Adrenal gland (tissue), 9 donors: ENCODE measurements at regions not wholly inside any gene's neighbourhood (a gene's known extent, or its start where the extent isn't known, plus 50 kb on each side); places are given as distances from the start of the nearest gene placed in this dataset.

Experiments used
- DNase-seq, 7 donors: peaks; one replicate each; pipeline ENCODE4 v3.0.0-alpha.2; 2019 to 2020
- H3K27ac ChIP-seq, 5 donors: fragments of 200-600 bp; sonication (generic) in 4 of 5; 1 replicate in 3 of 5; 2 replicates in 2 of 5; pipeline versions ENCODE4 v1.5.1 to v1.8.0; 2016 to 2020; ENCODE audit warnings: mild to moderate bottlenecking in 1 of 5
- H3K27me3 ChIP-seq: fragments of 200-600 bp; 2 replicates; pipeline ENCODE4 v1.8.0; 2021
- H3K36me3 ChIP-seq, 2 donors: fragments of 200-600 bp; replicated peaks in 1 of 2; 1 replicate in 1 of 2; 2 replicates in 1 of 2; pipeline versions ENCODE4 v1.5.1 to v1.8.0; 2018 to 2022
- H3K4me1 ChIP-seq, 2 donors: fragments of 200-600 bp; replicated peaks in 1 of 2; 1 replicate in 1 of 2; 2 replicates in 1 of 2; pipeline versions ENCODE4 v1.5.1 to v1.8.0; 2018 to 2021
- H3K4me3 ChIP-seq, 4 donors: fragments of 200-600 bp; sonication (generic) in 3 of 4; one replicate each; pipeline ENCODE4 v1.5.1; 2016 to 2018
- H3K9me3 ChIP-seq, 3 donors: fragments of 200-600 bp; sonication (generic) in 1 of 3; replicated peaks in 1 of 3; 1 replicate in 2 of 3; 2 replicates in 1 of 3; pipeline versions ENCODE4 v1.5.1 to v1.8.0; 2016 to 2021
- CTCF ChIP-seq, 6 experiments: fragments of 450-650 bp in 4 of 6; fragments of 200-600 bp in 2 of 6; sonication (generic) in 1 of 6; IDR thresholded peaks; 1 replicate in 5 of 6; 2 replicates in 1 of 6; pipeline versions ENCODE4 v1.5.1 to v1.8.0; 2016 to 2021; ENCODE audit warnings: antibody characterized with exemption in 6 of 6, mild to moderate bottlenecking in 2 of 6, moderate library complexity in 1 of 6
- POLR2A ChIP-seq, 2 donors: fragments of 450-650 bp; IDR thresholded peaks; one replicate each; pipeline ENCODE4 v1.6.1; 2017; ENCODE audit warnings: antibody characterized with exemption in 2 of 2, mild to moderate bottlenecking in 2 of 2, moderate library complexity in 1 of 2
- WGBS, 4 donors: extraction: QIAGEN DNeasy Blood & Tissue Kit in 2 of 4; methylation state at CpG; one replicate each; pipeline versions ENCODE4 v1.1.5 to v1.1.7; 2013 to 2017; 5-methylcytosine and 5-hydroxymethylcytosine counted together
- intact Hi-C, 2 donors: fragments of 100-400 bp; cut with DNase I; formaldehyde crosslinking; loops; one replicate each; pipeline versions ENCODE4 v1.14.1 to v1.15.0; 2022 to 2023
- donor health status: healthy with polysubstance abuse.
- donor health status: Bipolar disorder and iron deficiency.
- donor health status: DM: yes; HTN: yes; CAD: no.
- donor health status: DM: no; HTN: no; CAD: no.
- donor health status: DM: no; HTN: no; CAD: no.

- intact Hi-C loops: no loop called here
- Histone ChIP-seq H3K36me3 (no peaks in the 10 kb centered on the region), H3K27ac (no peak overlapping the region), H3K4me1 (no peaks in the 10 kb centered on the region), H3K9me3 (no peaks in the 10 kb centered on the region), H3K4me3 (no peak overlapping the region), H3K27me3 (no peaks in the 10 kb centered on the region)
- TF ChIP-seq CTCF (IDR thresholded peaks at IDR 0.05) (no peak), POLR2A (IDR thresholded peaks at IDR 0.05) (no peak)
- DNase-seq: no peak
- 78 to 94% (median 89%) methylated on average over 1 of the region's 1 CpG for WGBS, 4 donors
Observed at GRCh38 chr13:79907527-79907926, 426.6 kb downstream of the NDFIP2 start.

- intact Hi-C loops: no loop called here
Observed at GRCh38 chr13:79906345-79906744, 425.4 kb downstream of the NDFIP2 start.

GRCh38 chr13:79905018-79905417, 424.1 kb downstream of the NDFIP2 start:
- no peak for DNase-seq
- H3K36me3 ChIP-seq: no peaks in the 10 kb centered on the region
- H3K4me3 ChIP-seq: no peak overlapping the region
- no peaks in the 10 kb centered on the region for H3K9me3 ChIP-seq
- TF ChIP-seq POLR2A (IDR thresholded peaks at IDR 0.05) (no peak), CTCF (IDR thresholded peaks at IDR 0.05) (no peak)
- H3K4me1 ChIP-seq: no peaks in the 10 kb centered on the region
- H3K27ac ChIP-seq: no peak overlapping the region
- H3K27me3 ChIP-seq: no peaks in the 10 kb centered on the region
- intact Hi-C loops: no loop called here
- WGBS, 4 donors: 41 to 66% (median 58%) methylated on average over 2 of the region's 2 CpGs

More at GRCh38 chr13:79906345-79906744, 425.4 kb downstream of the NDFIP2 start:
- Histone ChIP-seq H3K9me3 (no peaks in the 10 kb centered on the region), H3K27ac (no peak overlapping the region), H3K36me3 (no peaks in the 10 kb centered on the region), H3K4me1 (no peaks in the 10 kb centered on the region), H3K4me3 (no peak overlapping the region), H3K27me3 (no peaks in the 10 kb centered on the region)
- whole genome bisulfite sequencing, 4 donors: 62 to 71% (median 68%) methylated on average over 3 of the region's 3 CpGs
- no peak for DNase-seq
- TF ChIP-seq POLR2A (IDR thresholded peaks at IDR 0.05) (no peak), CTCF (IDR thresholded peaks at IDR 0.05) (no peak)

GRCh38 chr13:79904581-79904980, 423.6 kb downstream of the NDFIP2 start:
- no peak for DNase-seq
- no peak overlapping the region for H3K27ac ChIP-seq
- no peaks in the 10 kb centered on the region for H3K27me3 ChIP-seq
- intact Hi-C loops: no loop called here
- no peaks in the 10 kb centered on the region for H3K4me1 ChIP-seq
- H3K4me3 ChIP-seq: no peak overlapping the region
- H3K36me3 ChIP-seq: no peaks in the 10 kb centered on the region
- WGBS, 4 donors: 83 to 100% (median 90%) methylated on average over 1 of the region's 1 CpG
- TF ChIP-seq CTCF (IDR thresholded peaks at IDR 0.05) (no peak), POLR2A (IDR thresholded peaks at IDR 0.05) (no peak)
- no peaks in the 10 kb centered on the region for H3K9me3 ChIP-seq
